IMR-90 (cell line): ENCODE measurements at regions not wholly inside any gene's neighbourhood (a gene's known extent, or its start where the extent isn't known, plus 50 kb on each side); places are given as distances from the start of the nearest gene placed in this dataset.
"Not testable (repeated sequence)": the region's sequence is repeated elsewhere in the genome, so short reads cannot be mapped to it uniquely, and the experiment has no call there.

ENCODE experiments used
- ATAC-seq: fragments of 200-7000 bp; cut with Tn5 transposase; 2 replicates; pipeline ENCODE4 v1.9.1; 2020; ENCODE audit warnings: low read depth, mild to moderate bottlenecking, moderate library complexity
- BruUV-seq: library from RNA; stranded (reverse); fragments of 400-500 nt; replicated peaks from 2 replicates; lab custom pipeline; 2021; lab: Mats Ljungman, UMichigan
- CTCF ChIA-PET: fragments of 300-600 bp; formaldehyde crosslinking; extraction: SDS; loops from one replicate; lab custom pipeline; 2021; ENCODE audit warnings: antibody characterized with exemption; lab: Yijun Ruan, JAX
- POLR2A ChIA-PET: fragments of 300-600 bp; sonication (Branson Sonifier 250); formaldehyde crosslinking; loops from one replicate; lab custom pipeline; 2022; ENCODE audit warnings: antibody characterized with exemption; ENCODE audit not compliant: unreplicated experiment; lab: Charles Lee
- DNase-seq: peaks from one replicate; pipeline ENCODE4 v3.0.0; 2013
- H2AFZ ChIP-seq: replicated peaks from 2 replicates; pipeline ENCODE3; 2013; ENCODE audit warnings: low read length, mild to moderate bottlenecking; ENCODE audit not compliant: poor library complexity
- H2AK5ac ChIP-seq: 2 replicates; pipeline ENCODE4 v1.6.1; 2013; ENCODE audit warnings: low read depth, low read length, inconsistent platforms
- H2AK9ac ChIP-seq: replicated peaks from 2 replicates; pipeline ENCODE3; 2013; ENCODE audit warnings: mild to moderate bottlenecking, low read depth, low read length, moderate library complexity; ENCODE audit not compliant: poor library complexity
- H2BK120ac ChIP-seq: 2 replicates; pipeline ENCODE4 v1.6.1; 2013; ENCODE audit warnings: low read depth, low read length, inconsistent platforms
- H2BK15ac ChIP-seq: 3 replicates; pipeline ENCODE4 v1.6.1; 2013; ENCODE audit warnings: low read depth, low read length, inconsistent platforms
- H2BK20ac ChIP-seq: 2 replicates; pipeline ENCODE4 v1.6.1; 2013; ENCODE audit warnings: low read depth, mild to moderate bottlenecking, inconsistent platforms, low read length, moderate library complexity
- H2BK5ac ChIP-seq: 2 replicates; pipeline ENCODE4 v1.6.1; 2013; ENCODE audit warnings: mild to moderate bottlenecking, low read depth, low read length, inconsistent platforms; ENCODE audit not compliant: poor library complexity, severe bottlenecking
- H3K14ac ChIP-seq: replicated peaks from 2 replicates; pipeline ENCODE4 v1.6.1; 2013; ENCODE audit warnings: low read depth, low read length, inconsistent platforms
- H3K18ac ChIP-seq: 2 replicates; pipeline ENCODE4 v1.6.1; 2013; ENCODE audit warnings: low read depth, low read length, control low read depth
- H3K23ac ChIP-seq: 2 replicates; pipeline ENCODE4 v1.6.1; 2013; ENCODE audit warnings: low read depth, low read length, inconsistent platforms
- H3K27ac ChIP-seq: 2 replicates; pipeline ENCODE4 v1.5.1; 2013; ENCODE audit warnings: mild to moderate bottlenecking, control low read depth, low read length; ENCODE audit not compliant: insufficient read depth
- H3K27me3 ChIP-seq: 2 replicates; pipeline ENCODE4 v1.6.1; 2013; ENCODE audit warnings: low read length; ENCODE audit not compliant: control insufficient read depth, insufficient read depth
- H3K36me3 ChIP-seq: 2 replicates; pipeline ENCODE4 v1.6.1; 2013; ENCODE audit warnings: low read length, mixed read lengths; ENCODE audit not compliant: control insufficient read depth, insufficient read depth
- H3K4ac ChIP-seq: 2 replicates; pipeline ENCODE4 v1.6.1; 2013; ENCODE audit warnings: low read depth, low read length, inconsistent platforms
- H3K4me1 ChIP-seq: 2 replicates; pipeline ENCODE4 v1.6.1; 2013; ENCODE audit warnings: low read length, mixed read lengths; ENCODE audit not compliant: control insufficient read depth, insufficient read depth
- H3K4me2 ChIP-seq: 2 replicates; pipeline ENCODE4 v1.6.1; 2013; ENCODE audit warnings: low read depth, mild to moderate bottlenecking, control low read depth, low read length, moderate library complexity
- H3K4me3 ChIP-seq: 2 replicates; pipeline ENCODE4 v1.5.1; 2013; ENCODE audit warnings: low read depth, mild to moderate bottlenecking, control low read depth, low read length, moderate library complexity; ENCODE audit not compliant: insufficient read depth
- H3K56ac ChIP-seq: 2 replicates; pipeline ENCODE4 v1.6.1; 2013; ENCODE audit warnings: low read length, inconsistent platforms; ENCODE audit not compliant: insufficient read depth; ENCODE audit errors: extremely low read depth
- H3K79me1 ChIP-seq, 2 experiments: 2 replicates each; pipeline ENCODE4 v1.6.1; 2013; ENCODE audit warnings: low read length in 2 of 2, inconsistent platforms in 1 of 2, low read depth in 1 of 2
- H3K9ac ChIP-seq: 2 replicates; pipeline ENCODE4 v1.6.1; 2013; ENCODE audit warnings: low read depth, low read length, control low read depth
- H3K9me1 ChIP-seq: 2 replicates; pipeline ENCODE4 v1.6.1; 2013; ENCODE audit warnings: low read length, inconsistent platforms; ENCODE audit not compliant: insufficient read depth
- H3K9me3 ChIP-seq: 2 replicates; pipeline ENCODE4 v1.6.1; 2013; ENCODE audit warnings: low read length; ENCODE audit not compliant: control insufficient read depth, insufficient read depth
- H4K20me1 ChIP-seq: 2 replicates; pipeline ENCODE4 v1.6.1; 2013; ENCODE audit warnings: low read length, inconsistent platforms; ENCODE audit not compliant: insufficient read depth
- H4K5ac ChIP-seq: 2 replicates; pipeline ENCODE4 v1.6.1; 2013; ENCODE audit warnings: mild to moderate bottlenecking, low read depth, low read length, control low read depth
- H4K8ac ChIP-seq, 2 experiments: 2 replicates each; pipeline ENCODE4 v1.6.1; 2013; ENCODE audit warnings: low read depth in 2 of 2, low read length in 2 of 2, control low read depth in 1 of 2, inconsistent platforms in 1 of 2
- H4K91ac ChIP-seq: 2 replicates; pipeline ENCODE4 v1.6.1; 2013; ENCODE audit warnings: low read depth, low read length, inconsistent platforms; ENCODE audit not compliant: insufficient read depth
- WGBS, 2 experiments: methylation state at CpG; one replicate each; pipeline versions ENCODE4 v1.1.5 to v1.1.7; 2013; ENCODE audit warnings: missing lambda C conversion rate in 2 of 2; ENCODE audit not compliant: insufficient read length in 1 of 2; ENCODE audit errors: extremely low coverage in 2 of 2; 5-methylcytosine and 5-hydroxymethylcytosine counted together
- dilution Hi-C: fragments of 300-500 bp; cut with HindIII; formaldehyde crosslinking; loops from one replicate; pipeline ENCODE4 v1.14.3; 2018; ENCODE audit warnings: low sequenced_read_pairs; ENCODE audit not compliant: unreplicated experiment
- in situ Hi-C: fragments of 300-500 bp; cut with MboI; formaldehyde crosslinking; loops from 3 replicates; pipeline ENCODE4 v1.14.3; 2019; ENCODE audit warnings: low sequenced_read_pairs, inconsistent platforms, mixed read lengths
- intact Hi-C: fragments of 100-400 bp; cut with micrococcal nuclease; formaldehyde crosslinking; loops from 2 replicates; pipeline ENCODE4 v1.10.0; 2022

DNA sequence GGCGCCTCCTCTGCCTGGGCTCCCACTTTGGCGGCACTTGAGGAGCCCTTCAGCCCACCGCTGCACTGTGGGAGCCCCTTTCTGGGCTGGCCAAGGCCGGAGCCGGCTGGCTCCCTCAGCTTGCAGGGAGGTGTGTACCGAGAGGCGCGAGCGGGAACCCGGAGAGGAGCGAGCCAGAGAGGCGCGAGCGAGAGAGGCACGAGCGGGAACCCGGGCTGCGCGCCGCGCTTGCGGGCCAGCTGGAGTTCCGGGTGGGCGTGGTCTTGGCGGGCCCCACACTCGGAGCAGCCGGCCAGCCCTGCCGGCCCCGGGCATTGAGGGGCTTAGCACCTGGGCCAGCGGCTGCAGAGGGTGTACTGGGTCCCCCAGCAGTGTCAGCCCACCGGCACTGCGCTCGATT lies 79.2 kb upstream of the HIVEP1 start:
- BruUV-seq, H3K4me3 ChIP-seq, H2BK20ac ChIP-seq, H2BK120ac ChIP-seq, POLR2A ChIA-PET, H3K14ac ChIP-seq, H3K27ac ChIP-seq, H3K9ac ChIP-seq, H2BK15ac ChIP-seq, H4K91ac ChIP-seq, H2AFZ ChIP-seq, H4K20me1 ChIP-seq, H3K9me3 ChIP-seq, H3K9me1 ChIP-seq, H4K5ac ChIP-seq, H3K36me3 ChIP-seq, H3K27me3 ChIP-seq, dilution Hi-C loops, H3K23ac ChIP-seq, in situ Hi-C loops, intact Hi-C loops, H3K4me1 ChIP-seq, H3K4ac ChIP-seq, ATAC-seq, H3K18ac ChIP-seq, H2AK5ac ChIP-seq, H3K4me2 ChIP-seq, H2AK9ac ChIP-seq, H3K56ac ChIP-seq, CTCF ChIA-PET, H2BK5ac ChIP-seq, H3K79me1 ChIP-seq, DNase-seq, H4K8ac ChIP-seq: not testable (repeated sequence)
- WGBS, 2 experiments = 96% methylated on average over 20 of the region's 33 CpGs; no CpG with 5 or more reads in 1 of the 2 experiments
